Nephron progenitor cell (in vitro differentiated cells): ENCODE measurements at regions not wholly inside any gene's neighbourhood (a gene's known extent, or its start where the extent isn't known, plus 50 kb on each side); places are given as distances from the start of the nearest gene placed in this dataset.

Experiments
- DNase-seq: peaks from one replicate; pipeline ENCODE4 v3.0.0; 2021
- H3K27ac Mint-ChIP-seq: 2 replicates; pipeline ENCODE4 v1.8.0; 2021; ENCODE audit warnings: mild to moderate bottlenecking, moderate library complexity, mixed read lengths
- H3K27me3 Mint-ChIP-seq: 2 replicates; pipeline ENCODE4 v1.8.0; 2021; ENCODE audit warnings: mild to moderate bottlenecking, low read depth, mixed read lengths; ENCODE audit not compliant: poor library complexity
- H3K36me3 Mint-ChIP-seq: 2 replicates; pipeline ENCODE4 v1.8.0; 2021; ENCODE audit warnings: low read depth, mixed read lengths
- H3K4me1 Mint-ChIP-seq: 2 replicates; pipeline ENCODE4 v1.8.0; 2021; ENCODE audit warnings: mixed read lengths
- H3K4me3 Mint-ChIP-seq: 2 replicates; pipeline ENCODE4 v1.8.0; 2021; ENCODE audit warnings: mild to moderate bottlenecking, moderate library complexity, mixed read lengths
- H3K9me3 Mint-ChIP-seq: 2 replicates; pipeline ENCODE4 v1.8.0; 2021; ENCODE audit warnings: mild to moderate bottlenecking, moderate library complexity, mixed read lengths
- TF ChIP-seq, protein P1 (sequence below): fragments of 200-600 bp; sonication (generic); IDR thresholded peaks from 2 replicates; pipeline ENCODE4 v1.5.0; 2021; ENCODE audit warnings: antibody characterized with exemption

DNA sequence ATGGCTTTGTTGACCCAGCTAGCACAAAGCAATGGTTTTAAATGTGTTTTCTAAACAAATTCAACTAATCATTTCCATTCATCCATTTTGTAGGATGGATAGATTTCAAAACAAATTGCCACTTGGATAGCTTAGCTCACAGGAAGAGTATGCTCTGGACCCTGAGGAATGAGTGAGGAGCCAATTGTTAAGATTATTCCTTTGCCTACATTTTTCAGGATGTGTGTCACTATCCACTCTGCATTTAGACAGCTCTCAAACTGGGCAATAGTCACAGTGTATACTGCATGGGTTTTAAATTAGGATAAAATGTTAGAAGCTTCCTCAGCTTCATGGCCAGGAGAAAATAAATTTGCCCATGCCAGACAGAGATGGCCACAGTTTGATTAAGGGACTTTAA is 605.6 kb upstream of the TEX47 start:
- no peak overlapping the region for H3K27ac Mint-ChIP-seq
- no peak for DNase-seq
- H3K36me3 Mint-ChIP-seq, result no peaks in the 10 kb centered on the region
- H3K9me3 Mint-ChIP-seq, result no peaks in the 10 kb centered on the region
- TF ChIP-seq, protein P1, sequence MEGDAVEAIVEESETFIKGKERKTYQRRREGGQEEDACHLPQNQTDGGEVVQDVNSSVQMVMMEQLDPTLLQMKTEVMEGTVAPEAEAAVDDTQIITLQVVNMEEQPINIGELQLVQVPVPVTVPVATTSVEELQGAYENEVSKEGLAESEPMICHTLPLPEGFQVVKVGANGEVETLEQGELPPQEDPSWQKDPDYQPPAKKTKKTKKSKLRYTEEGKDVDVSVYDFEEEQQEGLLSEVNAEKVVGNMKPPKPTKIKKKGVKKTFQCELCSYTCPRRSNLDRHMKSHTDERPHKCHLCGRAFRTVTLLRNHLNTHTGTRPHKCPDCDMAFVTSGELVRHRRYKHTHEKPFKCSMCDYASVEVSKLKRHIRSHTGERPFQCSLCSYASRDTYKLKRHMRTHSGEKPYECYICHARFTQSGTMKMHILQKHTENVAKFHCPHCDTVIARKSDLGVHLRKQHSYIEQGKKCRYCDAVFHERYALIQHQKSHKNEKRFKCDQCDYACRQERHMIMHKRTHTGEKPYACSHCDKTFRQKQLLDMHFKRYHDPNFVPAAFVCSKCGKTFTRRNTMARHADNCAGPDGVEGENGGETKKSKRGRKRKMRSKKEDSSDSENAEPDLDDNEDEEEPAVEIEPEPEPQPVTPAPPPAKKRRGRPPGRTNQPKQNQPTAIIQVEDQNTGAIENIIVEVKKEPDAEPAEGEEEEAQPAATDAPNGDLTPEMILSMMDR, result no peak
- no peaks in the 10 kb centered on the region for H3K4me1 Mint-ChIP-seq
- H3K4me3 Mint-ChIP-seq, result no peak overlapping the region
- peaks cover 3% of the 10 kb centered on the region for H3K27me3 Mint-ChIP-seq

DNA sequence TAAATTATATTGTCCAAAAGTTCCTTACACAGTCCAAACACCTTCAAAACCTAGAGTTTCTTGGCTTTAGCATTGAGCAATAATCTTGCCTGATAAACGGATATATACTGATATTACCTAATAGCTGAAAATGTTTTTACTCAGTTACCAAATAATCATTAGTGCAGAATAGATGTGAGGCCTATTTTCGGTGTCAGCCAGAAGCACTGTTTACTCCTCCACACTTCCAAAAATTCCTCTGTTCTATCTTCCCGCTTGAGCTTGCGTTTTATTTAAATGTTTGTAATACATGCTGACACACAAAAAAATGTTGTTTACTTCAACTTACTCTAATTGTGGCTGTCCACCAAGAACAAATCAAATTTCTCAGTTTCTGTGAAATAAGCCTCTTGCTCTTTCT is 606.2 kb upstream of the TEX47 start:
- peaks cover 3% of the 10 kb centered on the region for H3K27me3 Mint-ChIP-seq
- no peak overlapping the region for H3K4me3 Mint-ChIP-seq
- TF ChIP-seq, protein P1, result no peak
- DNase-seq, result no peak
- no peaks in the 10 kb centered on the region for H3K4me1 Mint-ChIP-seq
- H3K36me3 Mint-ChIP-seq, result no peaks in the 10 kb centered on the region
- no peaks in the 10 kb centered on the region for H3K9me3 Mint-ChIP-seq
- no peak overlapping the region for H3K27ac Mint-ChIP-seq

DNA sequence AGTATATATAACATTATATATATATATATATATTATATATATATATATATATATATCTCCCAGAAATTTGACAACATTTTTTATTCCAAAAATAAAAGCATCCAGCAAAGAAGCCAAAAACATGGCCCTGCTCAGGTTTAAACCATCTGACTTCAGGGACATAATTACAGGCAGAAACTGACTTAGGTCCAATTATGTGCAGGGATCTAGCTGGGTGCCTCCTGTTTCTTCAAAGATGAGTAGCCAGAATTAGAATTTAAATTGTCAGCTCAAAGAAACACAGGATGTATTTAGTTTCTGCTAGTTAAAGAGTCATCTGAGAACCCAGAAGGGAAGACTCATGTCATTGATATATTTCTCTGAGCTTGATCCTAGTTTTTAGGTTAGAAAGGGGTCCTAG is 656.4 kb upstream of the TEX47 start:
- Mint-ChIP-seq H3K36me3 (no peaks in the 10 kb centered on the region), H3K27me3 (no peaks in the 10 kb centered on the region), H3K4me1 (no peaks in the 10 kb centered on the region), H3K27ac (no peak overlapping the region), H3K4me3 (no peak overlapping the region), H3K9me3 (peaks cover 4% of the 10 kb centered on the region)
- DNase-seq, result no peak
- TF ChIP-seq, protein P1, result no peak

DNA sequence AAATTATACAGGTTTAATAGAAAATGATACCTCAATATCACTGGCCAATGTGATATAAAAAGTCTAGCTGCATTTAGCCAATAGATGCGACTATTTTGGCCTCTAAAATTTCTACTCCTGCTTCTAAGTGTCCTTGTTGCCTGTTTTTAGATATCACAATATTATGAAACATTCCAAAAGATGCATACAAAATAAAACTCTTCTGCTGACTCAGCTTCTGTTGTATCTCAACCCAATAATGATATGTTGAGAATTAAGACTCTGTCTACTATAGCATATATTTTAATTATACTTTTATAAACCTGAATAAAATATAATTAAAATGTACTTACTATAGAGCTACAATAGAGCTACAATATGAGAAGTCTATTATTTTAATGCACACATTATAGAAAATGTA is 661.0 kb upstream of the TEX47 start:
- H3K4me3 Mint-ChIP-seq, result no peak overlapping the region
- no peaks in the 10 kb centered on the region for H3K36me3 Mint-ChIP-seq

DNA sequence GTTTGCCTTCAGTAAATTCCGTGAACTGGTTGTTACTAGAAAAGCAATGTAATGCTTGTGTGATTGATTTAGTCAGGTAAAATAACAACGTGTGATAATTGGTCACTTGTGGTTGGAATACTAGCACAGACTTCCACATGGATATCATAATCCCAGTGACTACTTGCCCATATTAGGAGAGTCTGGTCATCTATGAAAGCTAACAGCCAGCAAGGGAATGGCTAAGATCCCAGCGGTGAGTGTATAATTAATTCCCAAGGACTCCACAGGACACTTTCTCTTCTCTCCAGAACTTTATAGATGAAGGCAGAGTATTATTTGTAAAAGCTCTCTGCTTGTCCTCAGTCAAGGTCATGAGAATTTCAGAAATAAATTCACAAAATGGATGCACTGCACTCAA is 662.6 kb upstream of the TEX47 start:
- H3K9me3 Mint-ChIP-seq, result peaks cover 6% of the 10 kb centered on the region
- H3K27ac Mint-ChIP-seq, result no peak overlapping the region
- no peaks in the 10 kb centered on the region for H3K4me1 Mint-ChIP-seq
- no peak overlapping the region for H3K4me3 Mint-ChIP-seq
- no peak for DNase-seq
- TF ChIP-seq, protein P1, result no peak
- no peaks in the 10 kb centered on the region for H3K27me3 Mint-ChIP-seq
- no peaks in the 10 kb centered on the region for H3K36me3 Mint-ChIP-seq

More for the DNA sequence above, 661.0 kb upstream of the TEX47 start:
- Mint-ChIP-seq H3K27me3 (no peaks in the 10 kb centered on the region), H3K27ac (no peak overlapping the region), H3K4me1 (no peaks in the 10 kb centered on the region), H3K9me3 (peaks cover 6% of the 10 kb centered on the region)
- TF ChIP-seq, protein P1, result no peak
- no peak for DNase-seq

DNA sequence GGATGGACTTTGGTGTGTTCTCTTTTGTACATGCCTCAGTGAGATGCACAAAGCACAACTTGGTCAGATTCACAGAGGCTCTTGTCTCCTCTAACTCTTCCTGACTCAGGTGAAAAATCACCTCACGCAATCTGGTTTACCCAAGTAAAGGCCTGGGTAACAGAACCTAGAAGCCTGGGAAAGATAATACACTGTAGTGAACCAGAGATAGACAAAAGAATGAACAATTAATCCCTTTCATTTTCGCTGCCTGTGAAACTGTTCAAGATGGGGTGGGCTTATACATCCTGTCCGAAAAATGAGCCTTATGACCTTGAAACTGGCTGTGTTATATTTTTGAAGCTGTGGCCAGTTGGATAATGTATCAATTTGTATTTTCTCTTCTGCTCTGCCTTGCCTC is 678.9 kb upstream of the TEX47 start:
- peaks cover 4% of the 10 kb centered on the region for H3K27me3 Mint-ChIP-seq
- TF ChIP-seq, protein P1, result no peak
- H3K4me3 Mint-ChIP-seq, result no peak overlapping the region
- no peaks in the 10 kb centered on the region for H3K4me1 Mint-ChIP-seq
- H3K36me3 Mint-ChIP-seq, result no peaks in the 10 kb centered on the region
- no peak for DNase-seq
- H3K9me3 Mint-ChIP-seq, result peaks cover 7% of the 10 kb centered on the region
- H3K27ac Mint-ChIP-seq, result no peak overlapping the region
